GM23248 (cell line): ENCODE measurements at regions not wholly inside any gene's neighbourhood (a gene's known extent, or its start where the extent isn't known, plus 50 kb on each side); places are given as distances from the start of the nearest gene placed in this dataset.

Source experiments
- EZH2 ChIP-seq: fragments of 200-600 bp; sonication (generic); IDR thresholded peaks from 2 replicates; pipeline ENCODE4 v1.6.1; 2018; ENCODE audit warnings: antibody characterized with exemption, mild to moderate bottlenecking; ENCODE audit not compliant: insufficient read depth, poor library complexity, severe bottlenecking
- EZH2phosphoT487 ChIP-seq: fragments of 200-600 bp; sonication (generic); IDR thresholded peaks from 2 replicates; pipeline ENCODE4 v1.6.1; 2018; ENCODE audit warnings: antibody characterized with exemption, moderate library complexity, mild to moderate bottlenecking, low read depth; ENCODE audit not compliant: insufficient read depth

GRCh38 chr14:71314717-71315116, 407.5 kb downstream of the PCNX1 start:
- TF ChIP-seq EZH2phosphoT487, result no peak
- TF ChIP-seq EZH2, result no peak
